RWPE2 (cell line): ENCODE measurements at regions not wholly inside any gene's neighbourhood (a gene's known extent, or its start where the extent isn't known, plus 50 kb on each side); places are given as distances from the start of the nearest gene placed in this dataset.

Experiments
- ATAC-seq: fragments of 200-7000 bp; cut with Tn5 transposase; 3 replicates; pipeline ENCODE4 v1.9.1; 2021; ENCODE audit warnings: low read depth
- DNase-seq: peaks from one replicate; pipeline ENCODE4 v3.0.0-alpha.2; 2020; ENCODE audit warnings: low spot score
- H3K27ac ChIP-seq: fragments of 450-650 bp; 2 replicates; pipeline ENCODE4 v1.5.1; 2017; ENCODE audit warnings: mild to moderate bottlenecking; ENCODE audit not compliant: poor library complexity, severe bottlenecking
- H3K27me3 ChIP-seq: fragments of 250-450 bp; sonication (Bioruptor Pico); 2 replicates; pipeline ENCODE4 v1.5.1; 2021; ENCODE audit warnings: mild to moderate bottlenecking, moderate library complexity; ENCODE audit not compliant: insufficient read depth, poor library complexity, severe bottlenecking
- H3K36me3 ChIP-seq: fragments of 250-450 bp; sonication (Bioruptor Pico); 2 replicates; pipeline ENCODE4 v1.5.1; 2020; ENCODE audit warnings: low read depth, mild to moderate bottlenecking, moderate library complexity
- H3K4me1 ChIP-seq: fragments of 250-450 bp; sonication (Bioruptor Pico); 2 replicates; pipeline ENCODE4 v1.5.1; 2021; ENCODE audit warnings: mild to moderate bottlenecking, moderate library complexity; ENCODE audit not compliant: insufficient read depth, poor library complexity, severe bottlenecking
- H3K4me3 ChIP-seq: fragments of 250-450 bp; sonication (Bioruptor Pico); 2 replicates; pipeline ENCODE4 v1.5.1; 2021; ENCODE audit warnings: mild to moderate bottlenecking, moderate library complexity; ENCODE audit not compliant: severe bottlenecking
- H3K9me3 ChIP-seq: fragments of 250-450 bp; sonication (Bioruptor Pico); 2 replicates; pipeline ENCODE4 v1.5.1; 2021; ENCODE audit warnings: mild to moderate bottlenecking, moderate library complexity; ENCODE audit not compliant: severe bottlenecking
- CTCF ChIP-seq: fragments of 450-650 bp; IDR thresholded peaks from one replicate; pipeline ENCODE4 v1.5.1; 2017; ENCODE audit warnings: mild to moderate bottlenecking, moderate library complexity; ENCODE audit not compliant: poor library complexity, severe bottlenecking

DNA sequence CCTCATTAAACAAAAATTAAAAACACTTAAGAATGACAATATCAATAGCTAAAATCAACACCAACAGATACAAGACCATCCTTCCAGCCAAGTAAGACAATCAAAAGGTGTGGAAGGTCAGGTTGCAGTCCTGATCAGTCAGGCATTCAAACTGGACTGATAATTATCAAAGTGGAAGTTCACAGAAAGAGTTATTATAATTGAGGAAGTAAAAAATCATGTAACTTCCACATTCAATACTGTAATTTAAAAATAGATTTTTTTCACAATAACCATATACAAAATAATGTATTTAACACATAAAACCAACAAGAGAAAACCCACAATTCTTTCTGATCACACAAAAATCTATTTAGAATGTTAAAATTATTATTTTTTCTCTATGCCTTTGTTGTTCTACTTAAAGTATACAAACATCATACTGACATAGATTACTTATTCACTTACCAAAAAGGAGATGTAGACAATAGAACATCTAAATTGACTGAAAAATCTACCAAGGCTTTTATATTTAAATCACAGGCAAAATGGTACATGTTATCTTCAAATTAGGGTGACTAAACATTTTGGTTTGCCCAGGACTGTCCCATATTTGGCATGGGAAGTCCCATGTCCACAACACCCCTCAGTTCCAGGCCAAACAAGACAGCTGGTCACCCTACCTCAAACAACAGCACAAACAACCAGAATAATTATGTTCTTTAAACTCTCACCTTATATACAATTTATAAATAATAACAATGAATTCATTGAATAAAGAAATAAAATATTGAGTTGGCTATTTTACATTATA is 142.5 kb upstream of the SLC24A2 start:
- no peaks in the 10 kb centered on the region for H3K4me1 ChIP-seq
- H3K27me3 ChIP-seq, result no peaks in the 10 kb centered on the region
- ATAC-seq (no peak), DNase-seq (no peak)
- no peak overlapping the region for H3K4me3 ChIP-seq
- H3K27ac ChIP-seq, result no peak overlapping the region
- H3K36me3 ChIP-seq, result no peaks in the 10 kb centered on the region
- H3K9me3 ChIP-seq, result no peaks in the 10 kb centered on the region
- TF ChIP-seq CTCF, result no peak

DNA sequence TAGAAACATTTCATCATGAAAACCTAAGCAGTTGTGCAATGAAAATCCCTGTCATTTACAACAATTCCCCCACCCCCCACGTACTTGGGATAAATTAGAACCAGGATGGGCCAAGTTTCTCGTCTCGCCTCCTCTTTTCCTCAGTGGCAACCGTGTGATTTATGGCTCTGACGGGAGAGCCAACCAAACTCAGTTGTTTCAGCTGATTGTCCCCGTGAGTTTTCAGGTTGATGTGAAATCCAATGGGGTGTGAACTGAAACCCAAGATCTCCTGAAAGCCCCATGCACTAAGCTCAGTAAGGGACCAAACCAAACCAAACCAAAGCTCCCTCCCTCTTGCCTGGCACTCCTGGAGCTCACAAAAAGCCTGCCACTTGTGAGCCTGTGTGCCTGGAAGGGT is 138.7 kb upstream of the SLC24A2 start:
- Histone ChIP-seq H3K9me3 (no peaks in the 10 kb centered on the region), H3K4me3 (no peak overlapping the region), H3K27me3 (peaks cover 3% of the 10 kb centered on the region), H3K27ac (no peak overlapping the region), H3K36me3 (no peaks in the 10 kb centered on the region), H3K4me1 (no peaks in the 10 kb centered on the region)
- TF ChIP-seq CTCF, result no peak
- DNase-seq, result no peak
- no peak for ATAC-seq

GRCh38 chr9:19926774-19927173 is 137.9 kb upstream of the SLC24A2 start:
- Histone ChIP-seq H3K27ac (no peak overlapping the region), H3K36me3 (no peaks in the 10 kb centered on the region), H3K27me3 (peaks cover 3% of the 10 kb centered on the region), H3K4me3 (no peak overlapping the region), H3K4me1 (no peaks in the 10 kb centered on the region), H3K9me3 (no peaks in the 10 kb centered on the region)
- DNase-seq, result no peak
- no peak for TF ChIP-seq CTCF
- ATAC-seq, result no peak

DNA sequence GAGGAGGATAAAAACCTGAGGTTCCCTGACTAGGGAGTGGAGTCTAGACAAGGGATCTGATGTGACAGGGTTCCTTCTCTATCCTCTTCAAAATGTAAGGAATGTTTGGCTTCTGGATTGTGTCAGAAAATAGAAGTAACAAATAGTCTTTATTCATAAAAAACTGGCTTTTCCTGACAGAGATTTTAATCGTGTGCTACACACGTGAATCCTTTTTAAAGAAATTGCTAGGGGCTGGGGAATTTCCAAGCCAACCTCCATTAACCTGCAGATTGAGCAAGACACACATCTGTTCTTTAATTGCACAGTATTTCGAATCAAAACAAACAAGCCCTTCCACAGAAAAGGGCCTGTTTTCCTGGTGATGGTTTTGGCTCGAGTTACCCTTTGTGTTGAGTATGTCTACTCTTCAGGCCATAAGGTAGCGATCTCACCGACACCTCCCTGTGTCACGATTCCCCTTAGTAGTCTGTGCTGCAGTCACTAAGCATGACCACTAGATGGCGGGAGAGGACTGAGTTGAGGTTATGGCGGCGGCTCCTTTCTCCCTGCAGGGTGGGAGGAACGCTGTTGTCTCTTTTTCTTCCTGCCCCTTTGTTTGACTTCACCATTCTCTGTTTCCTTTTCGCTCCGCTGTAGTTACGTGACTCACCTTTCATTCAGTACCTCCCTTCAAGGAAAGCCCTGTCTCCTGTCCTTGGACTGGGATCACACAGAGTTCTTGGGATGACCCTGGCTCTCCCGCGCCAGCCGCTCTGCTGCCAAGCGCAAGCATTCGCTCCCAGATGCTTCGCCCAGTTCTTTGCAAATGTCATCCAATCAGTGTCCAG is 137.1 kb upstream of the SLC24A2 start:
- no peak overlapping the region for H3K27ac ChIP-seq
- H3K36me3 ChIP-seq, result no peaks in the 10 kb centered on the region
- H3K4me1 ChIP-seq, result no peaks in the 10 kb centered on the region
- ATAC-seq (peak; percentile 82), DNase-seq (peak; percentile 68)
- H3K27me3 ChIP-seq, result peaks cover 3% of the 10 kb centered on the region
- H3K4me3 ChIP-seq, result no peak overlapping the region
- no peaks in the 10 kb centered on the region for H3K9me3 ChIP-seq
- peak; percentile 95 for TF ChIP-seq CTCF
